ENCODE measurements at regions not wholly inside any gene's neighbourhood (a gene's known extent, or its start where the extent isn't known, plus 50 kb on each side); places are given as distances from the start of the nearest gene placed in this dataset.

DNA sequence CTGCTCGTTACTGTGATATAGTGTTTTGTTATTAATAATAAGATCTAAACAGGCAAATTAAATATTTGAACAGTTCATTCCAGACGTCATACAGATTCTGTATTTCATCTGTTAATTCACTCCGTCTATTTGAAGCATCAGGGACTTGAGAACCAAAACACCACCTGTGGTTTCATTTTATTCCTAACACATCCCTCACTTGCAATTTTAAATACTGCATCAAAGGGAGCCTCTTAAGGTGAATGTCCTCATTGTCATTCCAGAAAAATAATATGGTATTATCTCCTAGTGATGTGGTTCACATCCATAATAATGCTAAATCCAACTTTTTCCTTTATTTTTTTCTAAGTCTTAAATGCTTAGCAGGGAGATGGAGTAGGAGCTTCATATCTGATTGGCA is 1390.9 kb upstream of the CADM2 start:
- in situ Hi-C loops (cut with HindIII; ENCODE audit: low pct_ligation_motif_present, low sequenced_read_pairs) = no loop called here
- DNase-seq = no peak
- no peak for TF ChIP-seq CTCF (IDR thresholded peaks at IDR 0.05; ENCODE audit: low read depth, low read length, missing control alignments)
- no peaks in the 10 kb centered on the region for H3K27me3 ChIP-seq (replicated peaks)
- H3K36me3 ChIP-seq (replicated peaks) = no peaks in the 10 kb centered on the region
- no peak overlapping the region for H3K27ac ChIP-seq
- no peak overlapping the region for H3K4me3 ChIP-seq (ENCODE audit: low read depth, low read length)

DNA sequence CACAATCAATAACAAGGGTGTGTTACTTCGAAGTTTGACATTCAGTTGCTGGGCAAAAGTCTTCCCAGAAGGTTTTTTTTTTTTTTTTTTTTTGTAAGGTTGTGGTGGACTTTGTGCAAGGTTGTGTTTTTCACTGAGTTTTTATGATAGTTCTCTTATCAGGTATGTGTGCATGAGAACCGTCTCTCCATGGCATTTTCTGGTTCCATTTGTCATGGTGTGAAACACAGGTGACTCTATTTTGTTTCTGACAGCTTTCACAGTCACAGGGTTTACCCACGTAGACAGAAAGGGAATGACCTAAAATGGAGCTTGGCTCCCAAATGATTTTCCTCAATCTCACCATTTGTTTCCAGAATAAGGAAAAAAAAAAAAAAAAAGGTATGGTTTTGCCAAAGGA is 1377.2 kb upstream of the CADM2 start:
- in situ Hi-C loops (cut with HindIII; ENCODE audit: low pct_ligation_motif_present, low sequenced_read_pairs) = no loop called here
- no peaks in the 10 kb centered on the region for H3K27me3 ChIP-seq (replicated peaks)
- no peak for DNase-seq
- H3K36me3 ChIP-seq (replicated peaks) = no peaks in the 10 kb centered on the region
- H3K27ac ChIP-seq = no peak overlapping the region
- H3K4me3 ChIP-seq (ENCODE audit: low read depth, low read length) = no peak overlapping the region
- TF ChIP-seq CTCF (IDR thresholded peaks at IDR 0.05; ENCODE audit: low read depth, low read length, missing control alignments) = no peak

GRCh38 chr3:83601704-83602103 is 1357.1 kb upstream of the CADM2 start:
- Histone ChIP-seq H3K27ac (no peak overlapping the region), H3K4me3 (ENCODE audit: low read depth, low read length) (no peak overlapping the region), H3K36me3 (replicated peaks) (no peaks in the 10 kb centered on the region), H3K27me3 (replicated peaks) (no peaks in the 10 kb centered on the region)
- in situ Hi-C loops (cut with HindIII; ENCODE audit: low pct_ligation_motif_present, low sequenced_read_pairs) = no loop called here
- no peak for TF ChIP-seq CTCF (IDR thresholded peaks at IDR 0.05; ENCODE audit: low read depth, low read length, missing control alignments)
- no peak for DNase-seq

DNA sequence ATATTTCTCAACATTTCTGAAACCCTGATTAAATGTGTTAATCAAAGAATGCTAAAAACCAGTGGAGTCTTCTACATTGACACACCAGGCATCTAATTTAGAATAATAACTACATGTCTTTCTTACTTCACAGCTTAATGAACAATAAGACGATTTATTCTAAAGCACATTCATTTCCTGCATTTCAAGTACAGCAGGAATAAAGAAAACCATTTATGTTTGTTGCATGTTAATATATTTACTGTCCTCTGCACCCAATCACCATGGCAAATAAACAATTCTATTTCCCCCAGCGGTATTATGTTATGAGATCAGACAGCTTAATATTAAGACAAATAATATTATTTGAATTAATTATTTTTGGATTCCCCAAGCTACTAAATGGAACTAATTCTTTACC is 1336.3 kb upstream of the CADM2 start:
- H3K36me3 ChIP-seq (replicated peaks) = no peaks in the 10 kb centered on the region
- H3K4me3 ChIP-seq (ENCODE audit: low read depth, low read length) = no peak overlapping the region
- no peak for TF ChIP-seq CTCF (IDR thresholded peaks at IDR 0.05; ENCODE audit: low read depth, low read length, missing control alignments)
- H3K27ac ChIP-seq = no peak overlapping the region
- in situ Hi-C loops (cut with HindIII; ENCODE audit: low pct_ligation_motif_present, low sequenced_read_pairs) = no loop called here
- no peak for DNase-seq
- no peaks in the 10 kb centered on the region for H3K27me3 ChIP-seq (replicated peaks)

- no peak overlapping the region for H3K4me3 ChIP-seq (ENCODE audit: low read depth, low read length)
- in situ Hi-C loops (cut with HindIII; ENCODE audit: low pct_ligation_motif_present, low sequenced_read_pairs) = no loop called here
- H3K27me3 ChIP-seq (replicated peaks) = no peaks in the 10 kb centered on the region
- TF ChIP-seq CTCF (IDR thresholded peaks at IDR 0.05; ENCODE audit: low read depth, low read length, missing control alignments) = no peak
- no peak overlapping the region for H3K27ac ChIP-seq
- H3K36me3 ChIP-seq (replicated peaks) = no peaks in the 10 kb centered on the region
- DNase-seq = no peak
These were observed 1333.5 kb upstream of the CADM2 start for GRCh38 chr3:83625261-83625660.

- Histone ChIP-seq H3K4me3 (ENCODE audit: low read depth, low read length) (no peak overlapping the region), H3K27me3 (replicated peaks) (no peaks in the 10 kb centered on the region), H3K36me3 (replicated peaks) (no peaks in the 10 kb centered on the region), H3K27ac (no peak overlapping the region)
- no peak for TF ChIP-seq CTCF (IDR thresholded peaks at IDR 0.05; ENCODE audit: low read depth, low read length, missing control alignments)
- in situ Hi-C loops (cut with HindIII; ENCODE audit: low pct_ligation_motif_present, low sequenced_read_pairs) = no loop called here
- DNase-seq = no peak
These were observed 1330.3 kb upstream of the CADM2 start for GRCh38 chr3:83628471-83628870.

Measured in brain microvascular endothelial cell (primary cell).